Lung (tissue), 11 donors: ENCODE measurements at regions not wholly inside any gene's neighbourhood (a gene's known extent, or its start where the extent isn't known, plus 50 kb on each side); places are given as distances from the start of the nearest gene placed in this dataset.

Source experiments
- ATAC-seq: fragments of 200-7000 bp; cut with Tn5 transposase; one replicate; pipeline ENCODE4 v1.9.1; 2020; ENCODE audit warnings: moderate number of reproducible peaks; ENCODE audit not compliant: insufficient read depth, low FRiP score
- DNase-seq, 3 donors: peaks; one replicate each; pipeline ENCODE4 v3.0.0-alpha.2; 2013 to 2017
- H3K27ac ChIP-seq, 2 donors: one replicate each; pipeline ENCODE4 v1.5.1; 2013; ENCODE audit warnings: mild to moderate bottlenecking in 2 of 2, moderate library complexity in 2 of 2, control low read depth in 1 of 2, inconsistent platforms in 1 of 2, low read depth in 1 of 2, low read length in 1 of 2
- H3K27me3 ChIP-seq, 3 donors: one replicate each; pipeline ENCODE4 v1.5.1; 2013; ENCODE audit warnings: low read length in 2 of 3; ENCODE audit not compliant: control insufficient read depth in 3 of 3, insufficient read depth in 3 of 3
- H3K36me3 ChIP-seq, 4 donors: one replicate each; pipeline ENCODE4 v1.5.1; 2013; ENCODE audit warnings: low read length in 4 of 4, mild to moderate bottlenecking in 1 of 4, moderate library complexity in 1 of 4; ENCODE audit not compliant: control insufficient read depth in 4 of 4, insufficient read depth in 4 of 4
- H3K4me1 ChIP-seq, 5 donors: one replicate each; pipeline ENCODE4 v1.5.1; 2013; ENCODE audit warnings: low read length in 5 of 5, mild to moderate bottlenecking in 2 of 5, moderate library complexity in 1 of 5; ENCODE audit not compliant: control insufficient read depth in 5 of 5, insufficient read depth in 5 of 5
- H3K4me3 ChIP-seq: one replicate; pipeline ENCODE4 v1.5.1; 2013; ENCODE audit warnings: mild to moderate bottlenecking, control low read depth, moderate library complexity
- H3K9ac ChIP-seq, 2 donors: one replicate each; pipeline ENCODE4 v1.5.1; 2013; ENCODE audit warnings: low read length in 2 of 2, control low read depth in 1 of 2; ENCODE audit not compliant: insufficient read depth in 1 of 2
- H3K9me3 ChIP-seq, 4 donors: one replicate each; pipeline ENCODE4 v1.5.1; 2013; ENCODE audit warnings: low read length in 3 of 4, mild to moderate bottlenecking in 1 of 4, moderate library complexity in 1 of 4; ENCODE audit not compliant: control insufficient read depth in 4 of 4, insufficient read depth in 3 of 4
- CTCF ChIP-seq: IDR thresholded peaks from 2 replicates; pipeline ENCODE4 v1.5.1; 2012; ENCODE audit warnings: mild to moderate bottlenecking; ENCODE audit errors: control extremely low read depth, extremely low read depth
- WGBS, 2 donors: extraction: QIAGEN DNeasy Blood & Tissue Kit; methylation state at CpG; one replicate each; pipeline ENCODE4 v1.1.7; 2013; 5-methylcytosine and 5-hydroxymethylcytosine counted together
- donor health status: control.
- donor health status: control.
- donor health status: Bipolar disorder and iron deficiency.
- donor health status: healthy.
- donor health status: DM: yes; HTN: yes; CAD: no.

- no peak overlapping the region for H3K4me3 ChIP-seq
- no peak overlapping the region for H3K9ac ChIP-seq
- H3K27me3 ChIP-seq = no peaks in the 10 kb centered on the region
- 91 to 92% methylated on average over 2 of the region's 2 CpGs for WGBS, 2 donors
- DNase-seq (no peak), ATAC-seq (no peak)
- H3K27ac ChIP-seq = no peak overlapping the region
- H3K9me3 ChIP-seq = no peaks in the 10 kb centered on the region
- no peaks in the 10 kb centered on the region for H3K4me1 ChIP-seq
- no peaks in the 10 kb centered on the region for H3K36me3 ChIP-seq
- no peak for TF ChIP-seq CTCF
These were observed 255.5 kb upstream of the KHDRBS2 start for GRCh38 chr6:62541502-62541901.

- no peak for DNase-seq
- Histone ChIP-seq H3K9ac (no peak overlapping the region), H3K4me1 (no peaks in the 10 kb centered on the region), H3K9me3 (peaks cover 0 to 3% (median 0%) of the 10 kb centered on the region in 4 donors), H3K4me3 (no peak overlapping the region), H3K27me3 (no peaks in the 10 kb centered on the region), H3K27ac (no peak overlapping the region), H3K36me3 (no peaks in the 10 kb centered on the region)
- no peak for TF ChIP-seq CTCF
- WGBS, 2 donors = 72 to 78% methylated on average over 2 of the region's 2 CpGs
- no peak for ATAC-seq
These were observed 245.0 kb upstream of the KHDRBS2 start for GRCh38 chr6:62530985-62531384.

- no peak for ATAC-seq
- no peak overlapping the region for H3K9ac ChIP-seq
- DNase-seq = no peak
- H3K9me3 ChIP-seq = peaks cover 0 to 3% (median 0%) of the 10 kb centered on the region in 4 donors
- H3K27me3 ChIP-seq = no peaks in the 10 kb centered on the region
- H3K27ac ChIP-seq = no peak overlapping the region
- no peak for TF ChIP-seq CTCF
- no peaks in the 10 kb centered on the region for H3K36me3 ChIP-seq
- H3K4me3 ChIP-seq = no peak overlapping the region
- no peaks in the 10 kb centered on the region for H3K4me1 ChIP-seq
- 60 to 78% methylated on average over 3 of the region's 3 CpGs for WGBS, 2 donors
These were observed 243.0 kb upstream of the KHDRBS2 start for GRCh38 chr6:62528894-62529526.

GRCh38 chr6:62523630-62524029 is 237.6 kb upstream of the KHDRBS2 start:
- Histone ChIP-seq H3K9ac (no peak overlapping the region), H3K4me1 (no peaks in the 10 kb centered on the region), H3K4me3 (no peak overlapping the region), H3K9me3 (peaks cover 0 to 3% (median 0%) of the 10 kb centered on the region in 4 donors), H3K27me3 (no peaks in the 10 kb centered on the region), H3K27ac (no peak overlapping the region), H3K36me3 (no peaks in the 10 kb centered on the region)
- WGBS, 2 donors = 49 to 65% methylated on average over 2 of the region's 2 CpGs
- no peak for DNase-seq
- no peak for TF ChIP-seq CTCF
- ATAC-seq = no peak
